H9 (cell line): ENCODE measurements at regions not wholly inside any gene's neighbourhood (a gene's known extent, or its start where the extent isn't known, plus 50 kb on each side); places are given as distances from the start of the nearest gene placed in this dataset.

Source experiments
- DNase-seq: peaks from one replicate; pipeline ENCODE4 v3.0.0-alpha.2; 2017
- H2AFZ ChIP-seq: one replicate; pipeline ENCODE4 v1.6.1; 2013; ENCODE audit warnings: mild to moderate bottlenecking, low read length, control low read depth, moderate library complexity
- H2AK5ac ChIP-seq: 2 replicates; pipeline ENCODE4 v1.6.1; 2013; ENCODE audit warnings: low read length, control low read depth, mixed read lengths; ENCODE audit not compliant: insufficient read length
- H2BK120ac ChIP-seq: one replicate; pipeline ENCODE4 v1.6.1; 2013; ENCODE audit warnings: low read depth, mild to moderate bottlenecking, low read length, control low read depth, inconsistent platforms; ENCODE audit not compliant: poor library complexity, severe bottlenecking
- H2BK12ac ChIP-seq: 2 replicates; pipeline ENCODE4 v1.6.1; 2013; ENCODE audit warnings: low read length, control low read depth, mixed read lengths, low read depth; ENCODE audit not compliant: insufficient read length
- H2BK15ac ChIP-seq: 2 replicates; pipeline ENCODE4 v1.6.1; 2013; ENCODE audit warnings: low read depth, low read length, control low read depth
- H2BK20ac ChIP-seq: one replicate; pipeline ENCODE4 v1.6.1; 2013; ENCODE audit warnings: low read depth, mild to moderate bottlenecking, low read length, control low read depth, inconsistent platforms; ENCODE audit not compliant: poor library complexity, severe bottlenecking
- H2BK5ac ChIP-seq: 2 replicates; pipeline ENCODE4 v1.6.1; 2013; ENCODE audit warnings: low read length, control low read depth, mixed read lengths; ENCODE audit not compliant: insufficient read length
- H3K14ac ChIP-seq: 2 replicates; pipeline ENCODE4 v1.6.1; 2013; ENCODE audit warnings: low read length, control low read depth; ENCODE audit not compliant: insufficient read depth
- H3K18ac ChIP-seq: 2 replicates; pipeline ENCODE4 v1.6.1; 2013; ENCODE audit warnings: low read depth, mild to moderate bottlenecking, mixed read lengths, low read length, control low read depth; ENCODE audit not compliant: insufficient read length
- H3K23ac ChIP-seq: 2 replicates; pipeline ENCODE4 v1.6.1; 2013; ENCODE audit warnings: low read length, control low read depth, mixed read lengths, low read depth; ENCODE audit not compliant: insufficient read length
- H3K23me2 ChIP-seq: 2 replicates; pipeline ENCODE4 v1.6.1; 2013; ENCODE audit warnings: low read depth, mild to moderate bottlenecking, mixed read lengths, low read length, control low read depth; ENCODE audit not compliant: insufficient read length, poor library complexity, severe bottlenecking
- H3K27ac ChIP-seq: 2 replicates; pipeline ENCODE4 v1.5.1; 2013; ENCODE audit warnings: low read length, control low read depth, mixed read lengths, low read depth; ENCODE audit not compliant: insufficient read length
- H3K27me3 ChIP-seq: 2 replicates; pipeline ENCODE4 v1.6.1; 2013; ENCODE audit warnings: low read length, control low read depth, inconsistent platforms; ENCODE audit not compliant: insufficient read depth
- H3K4ac ChIP-seq: 2 replicates; pipeline ENCODE4 v1.6.1; 2013; ENCODE audit warnings: low read depth, mild to moderate bottlenecking, control low read depth, inconsistent platforms, low read length, moderate library complexity
- H3K4me1 ChIP-seq: 2 replicates; pipeline ENCODE4 v1.6.1; 2013; ENCODE audit warnings: low read length, control low read depth, inconsistent platforms; ENCODE audit not compliant: insufficient read depth
- H3K4me2 ChIP-seq: 2 replicates; pipeline ENCODE4 v1.6.1; 2013; ENCODE audit warnings: low read length, control low read depth, mixed read lengths; ENCODE audit not compliant: insufficient read length, insufficient read depth
- H3K56ac ChIP-seq: 2 replicates; pipeline ENCODE4 v1.6.1; 2013; ENCODE audit warnings: low read depth, mild to moderate bottlenecking, mixed read lengths, low read length, control low read depth; ENCODE audit not compliant: insufficient read length
- H3K79me1 ChIP-seq: 2 replicates; pipeline ENCODE4 v1.6.1; 2013; ENCODE audit warnings: low read depth, mild to moderate bottlenecking, moderate library complexity, low read length, control low read depth, inconsistent platforms; ENCODE audit not compliant: insufficient read depth, poor library complexity, severe bottlenecking
- H3K79me2 ChIP-seq: 2 replicates; pipeline ENCODE4 v1.6.1; 2013; ENCODE audit warnings: low read length, control low read depth, inconsistent platforms; ENCODE audit not compliant: insufficient read depth
- H3K9ac ChIP-seq: 2 replicates; pipeline ENCODE4 v1.6.1; 2013; ENCODE audit warnings: low read length, control low read depth, mixed read lengths; ENCODE audit not compliant: insufficient read length; ENCODE audit errors: extremely low read depth
- H3K9me3 ChIP-seq: one replicate; pipeline ENCODE4 v1.6.1; 2013; ENCODE audit warnings: low read depth, low read length, inconsistent platforms; ENCODE audit not compliant: control insufficient read depth
- H3T11ph ChIP-seq: one replicate; pipeline ENCODE4 v1.6.1; 2013; ENCODE audit warnings: mild to moderate bottlenecking, low read length, control low read depth, inconsistent platforms
- H4K20me1 ChIP-seq: one replicate; pipeline ENCODE4 v1.6.1; 2013; ENCODE audit not compliant: control insufficient read depth, insufficient read length, insufficient read depth
- H4K5ac ChIP-seq: 2 replicates; pipeline ENCODE4 v1.6.1; 2013; ENCODE audit warnings: low read depth, mild to moderate bottlenecking, mixed read lengths, low read length, control low read depth; ENCODE audit not compliant: insufficient read length
- H4K8ac ChIP-seq: replicated peaks from 2 replicates; pipeline ENCODE4 v1.6.1; 2013; ENCODE audit warnings: low read length, control low read depth, mixed read lengths, low read depth; ENCODE audit not compliant: insufficient read length
- H4K91ac ChIP-seq: 2 replicates; pipeline ENCODE4 v1.6.1; 2013; ENCODE audit warnings: low read depth, mild to moderate bottlenecking, moderate library complexity, mixed read lengths, low read length, control low read depth; ENCODE audit not compliant: insufficient read length
- H3K27ac Mint-ChIP-seq, 3 experiments: 2 replicates in 2 of 3; 3 replicates in 1 of 3; pipeline ENCODE4 v1.8.0; 2020 to 2021; ENCODE audit warnings: mixed read lengths in 3 of 3, mild to moderate bottlenecking in 1 of 3, moderate library complexity in 1 of 3
- H3K27me3 Mint-ChIP-seq: 2 replicates; pipeline ENCODE4 v1.8.0; 2021; ENCODE audit warnings: low read depth, mild to moderate bottlenecking, moderate library complexity, mixed read lengths
- H3K36me3 Mint-ChIP-seq, 3 experiments: 2 replicates in 2 of 3; 3 replicates in 1 of 3; pipeline ENCODE4 v1.8.0; 2020 to 2021; ENCODE audit warnings: low read depth in 3 of 3, mixed read lengths in 3 of 3; ENCODE audit not compliant: insufficient read depth in 1 of 3
- H3K4me1 Mint-ChIP-seq, 2 experiments: 2 replicates each; pipeline ENCODE4 v1.8.0; 2020; ENCODE audit warnings: mixed read lengths in 2 of 2
- H3K4me3 Mint-ChIP-seq, 2 experiments: 2 replicates in 1 of 2; 3 replicates in 1 of 2; pipeline ENCODE4 v1.8.0; 2020 to 2021; ENCODE audit warnings: mild to moderate bottlenecking in 2 of 2, mixed read lengths in 2 of 2, moderate library complexity in 1 of 2
- H3K9me3 Mint-ChIP-seq, 2 experiments: 2 replicates in 1 of 2; 3 replicates in 1 of 2; pipeline ENCODE4 v1.8.0; 2020; ENCODE audit warnings: mild to moderate bottlenecking in 2 of 2, mixed read lengths in 2 of 2, moderate library complexity in 1 of 2
- CTCF ChIP-seq: fragments of 200-600 bp; sonication (generic); conservative IDR thresholded peaks from 3 replicates; pipeline ENCODE4 v1.8.0; 2021; ENCODE audit warnings: antibody characterized with exemption, mild to moderate bottlenecking
- WGBS: extraction: QIAGEN DNeasy Blood & Tissue Kit; methylation state at CpG from one replicate; pipeline ENCODE4 v1.1.7; 2013; ENCODE audit warnings: missing lambda C conversion rate, low lambda C conversion rate, mixed read lengths; ENCODE audit not compliant: insufficient read length; ENCODE audit errors: extremely low coverage; 5-methylcytosine and 5-hydroxymethylcytosine counted together

- H3K18ac ChIP-seq = no peak overlapping the region
- no peak overlapping the region for H4K5ac ChIP-seq
- H3K4me3 Mint-ChIP-seq = no peak overlapping the region
- no peak overlapping the region for H2AK5ac ChIP-seq
- no CpG with 5 or more reads among the region's 5 CpGs for WGBS
- peaks cover 1 to 14% of the 10 kb centered on the region in 2 experiments for H3K9me3 Mint-ChIP-seq
- no peak overlapping the region for H2AFZ ChIP-seq
- no peaks in the 10 kb centered on the region for H4K20me1 ChIP-seq
- H3K36me3 Mint-ChIP-seq = peaks cover 0 to 3% (median 2%) of the 10 kb centered on the region in 3 experiments; a peak in 4 of 7 replicates
- H3K9ac ChIP-seq = no peak overlapping the region
- no peak overlapping the region for H3T11ph ChIP-seq
- H3K4ac ChIP-seq = no peak overlapping the region
- no peaks in the 10 kb centered on the region for H3K79me2 ChIP-seq
- H4K8ac ChIP-seq = no peak overlapping the region
- H3K27me3 ChIP-seq = no peaks in the 10 kb centered on the region
- DNase-seq = no peak
- no peak overlapping the region for H2BK5ac ChIP-seq
- no peaks in the 10 kb centered on the region for H3K27me3 Mint-ChIP-seq
- TF ChIP-seq CTCF = no peak
- H3K4me2 ChIP-seq = no peak overlapping the region
- no peak overlapping the region for H4K91ac ChIP-seq
- H2BK20ac ChIP-seq = no peak overlapping the region
- H3K4me1 ChIP-seq = no peaks in the 10 kb centered on the region
- H2BK12ac ChIP-seq = no peak overlapping the region
- no peak overlapping the region for H2BK120ac ChIP-seq
- H3K23ac ChIP-seq = no peak overlapping the region
- H3K27ac ChIP-seq = no peak overlapping the region
- H3K9me3 ChIP-seq = no peaks in the 10 kb centered on the region
- no peak overlapping the region for H3K14ac ChIP-seq
- H3K56ac ChIP-seq = no peak overlapping the region
- H3K79me1 ChIP-seq = no peaks in the 10 kb centered on the region
- no peak overlapping the region for H3K27ac Mint-ChIP-seq
- H3K4me1 Mint-ChIP-seq = no peaks in the 10 kb centered on the region
- H3K23me2 ChIP-seq = no peaks in the 10 kb centered on the region
- H2BK15ac ChIP-seq = no peak overlapping the region
These were observed 655.5 kb upstream of the KLHL29 start for GRCh38 chr2:22729466-22729865.
